ENCODE measurements at regions not wholly inside any gene's neighbourhood (a gene's known extent, or its start where the extent isn't known, plus 50 kb on each side); places are given as distances from the start of the nearest gene placed in this dataset.

- TF ChIP-seq CTCF (IDR thresholded peaks at IDR 0.05; ENCODE audit: low read depth, low read length, poor library complexity, severe bottlenecking), result no peak
- no peak for TF ChIP-seq EZH2phosphoT487 (IDR thresholded peaks at IDR 0.05; ENCODE audit: borderline replicate concordance, low read length)
Measured at GRCh38 chr12:63090716-63091115, 60.3 kb downstream of the AVPR1A start.

Measured in DOHH2 (cell line).